MG63 (cell line): ENCODE measurements at regions not wholly inside any gene's neighbourhood (a gene's known extent, or its start where the extent isn't known, plus 50 kb on each side); places are given as distances from the start of the nearest gene placed in this dataset.
"Not testable (repeated sequence)": the region's sequence is repeated elsewhere in the genome, so short reads cannot be mapped to it uniquely, and the experiment has no call there.

Experiments
- DNase-seq: peaks from one replicate; pipeline ENCODE4 v3.0.0-alpha.2; 2020
- H3K27me3 ChIP-seq: fragments of 250-450 bp; sonication (Bioruptor Pico); 2 replicates; pipeline ENCODE4 v1.5.1; 2020; ENCODE audit warnings: mild to moderate bottlenecking, moderate library complexity
- H3K36me3 ChIP-seq: fragments of 250-450 bp; sonication (Bioruptor Pico); 2 replicates; pipeline ENCODE4 v1.5.1; 2020; ENCODE audit warnings: mild to moderate bottlenecking, moderate library complexity
- H3K4me3 ChIP-seq: fragments of 250-450 bp; sonication (Bioruptor Pico); 2 replicates; pipeline ENCODE4 v1.5.1; 2020; ENCODE audit warnings: mild to moderate bottlenecking, moderate library complexity
- H3K9me3 ChIP-seq: fragments of 250-450 bp; sonication (Bioruptor Pico); 2 replicates; pipeline ENCODE4 v1.5.1; 2020; ENCODE audit warnings: mild to moderate bottlenecking, moderate library complexity

- Histone ChIP-seq H3K9me3 (no peaks in the 10 kb centered on the region), H3K4me3 (no peak overlapping the region), H3K36me3 (no peaks in the 10 kb centered on the region), H3K27me3 (no peaks in the 10 kb centered on the region)
- DNase-seq = no peak
Measured at GRCh38 chr15:54820098-54820497, 376.6 kb downstream of the RSL24D1 start.

- DNase-seq = no peak
- H3K4me3 ChIP-seq = no peak overlapping the region
- H3K36me3 ChIP-seq = no peaks in the 10 kb centered on the region
- no peaks in the 10 kb centered on the region for H3K27me3 ChIP-seq
- no peaks in the 10 kb centered on the region for H3K9me3 ChIP-seq
Measured at GRCh38 chr15:54816401-54816800, 380.3 kb downstream of the RSL24D1 start.

GRCh38 chr15:54815556-54815955 is 381.2 kb downstream of the RSL24D1 start:
- H3K27me3 ChIP-seq = no peaks in the 10 kb centered on the region
- H3K4me3 ChIP-seq = no peak overlapping the region
- no peak for DNase-seq

GRCh38 chr15:54812383-54812782 is 384.4 kb downstream of the RSL24D1 start:
- no peaks in the 10 kb centered on the region for H3K9me3 ChIP-seq
- H3K27me3 ChIP-seq = no peaks in the 10 kb centered on the region
- no peak for DNase-seq
- H3K4me3 ChIP-seq = no peak overlapping the region
- H3K36me3 ChIP-seq = no peaks in the 10 kb centered on the region

More at GRCh38 chr15:54815556-54815955, 381.2 kb downstream of the RSL24D1 start:
- H3K9me3 ChIP-seq = no peaks in the 10 kb centered on the region
- no peaks in the 10 kb centered on the region for H3K36me3 ChIP-seq

GRCh38 chr15:54810496-54810895 is 386.2 kb downstream of the RSL24D1 start:
- DNase-seq = no peak
- H3K4me3 ChIP-seq = no peak overlapping the region
- H3K27me3 ChIP-seq = no peaks in the 10 kb centered on the region
- no peaks in the 10 kb centered on the region for H3K9me3 ChIP-seq
- no peaks in the 10 kb centered on the region for H3K36me3 ChIP-seq

GRCh38 chr15:54810031-54810430 is 386.7 kb downstream of the RSL24D1 start:
- H3K9me3 ChIP-seq = no peaks in the 10 kb centered on the region
- no peak for DNase-seq
- no peak overlapping the region for H3K4me3 ChIP-seq
- H3K36me3 ChIP-seq = no peaks in the 10 kb centered on the region
- H3K27me3 ChIP-seq = no peaks in the 10 kb centered on the region

- Histone ChIP-seq H3K36me3 (no peaks in the 10 kb centered on the region), H3K4me3 (no peak overlapping the region), H3K27me3 (no peaks in the 10 kb centered on the region), H3K9me3 (no peaks in the 10 kb centered on the region)
- DNase-seq = no peak
Measured at GRCh38 chr15:54808321-54808720, 388.4 kb downstream of the RSL24D1 start.

- Histone ChIP-seq H3K36me3 (no peaks in the 10 kb centered on the region), H3K4me3 (no peak overlapping the region), H3K27me3 (no peaks in the 10 kb centered on the region), H3K9me3 (no peaks in the 10 kb centered on the region)
- no peak for DNase-seq
Measured at GRCh38 chr15:54803987-54804386, 392.8 kb downstream of the RSL24D1 start.

GRCh38 chr15:54803134-54803808 is 393.5 kb downstream of the RSL24D1 start:
- H3K4me3 ChIP-seq = no peak overlapping the region
- DNase-seq = no peak
- H3K27me3 ChIP-seq = no peaks in the 10 kb centered on the region
- H3K9me3 ChIP-seq = no peaks in the 10 kb centered on the region
- no peaks in the 10 kb centered on the region for H3K36me3 ChIP-seq

GRCh38 chr15:54792526-54792925 is 404.2 kb downstream of the RSL24D1 start:
- H3K36me3 ChIP-seq = no peaks in the 10 kb centered on the region
- H3K9me3 ChIP-seq = no peaks in the 10 kb centered on the region
- no peaks in the 10 kb centered on the region for H3K27me3 ChIP-seq
- no peak for DNase-seq
- no peak overlapping the region for H3K4me3 ChIP-seq

GRCh38 chr15:54790693-54791092 is 406.0 kb downstream of the RSL24D1 start:
- no peaks in the 10 kb centered on the region for H3K9me3 ChIP-seq
- no peak for DNase-seq
- no peaks in the 10 kb centered on the region for H3K27me3 ChIP-seq
- H3K36me3 ChIP-seq = no peaks in the 10 kb centered on the region
- H3K4me3 ChIP-seq = no peak overlapping the region

- Histone ChIP-seq H3K27me3 (no peaks in the 10 kb centered on the region), H3K36me3 (no peaks in the 10 kb centered on the region), H3K4me3 (no peak overlapping the region), H3K9me3 (no peaks in the 10 kb centered on the region)
- DNase-seq = no peak
Measured at GRCh38 chr15:54789376-54789775, 407.4 kb downstream of the RSL24D1 start.

GRCh38 chr15:54781220-54781619 is 415.5 kb downstream of the RSL24D1 start:
- not testable (repeated sequence) for H3K4me3 ChIP-seq, H3K9me3 ChIP-seq, H3K36me3 ChIP-seq, H3K27me3 ChIP-seq, DNase-seq

GRCh38 chr15:54779271-54779670 is 417.5 kb downstream of the RSL24D1 start:
- no peaks in the 10 kb centered on the region for H3K36me3 ChIP-seq
- H3K9me3 ChIP-seq = no peaks in the 10 kb centered on the region
- no peak for DNase-seq
- peaks cover 6% of the 10 kb centered on the region; the same call in 1 of the 2 replicates for H3K27me3 ChIP-seq
- no peak overlapping the region for H3K4me3 ChIP-seq

GRCh38 chr15:54776410-54776809 is 420.3 kb downstream of the RSL24D1 start:
- Histone ChIP-seq H3K9me3 (no peaks in the 10 kb centered on the region), H3K4me3 (no peak overlapping the region), H3K27me3 (peaks cover 6% of the 10 kb centered on the region), H3K36me3 (no peaks in the 10 kb centered on the region)
- DNase-seq = no peak

- Histone ChIP-seq H3K27me3 (peaks cover 3% of the 10 kb centered on the region; the same call in 1 of the 2 replicates), H3K36me3 (no peaks in the 10 kb centered on the region), H3K4me3 (no peak overlapping the region), H3K9me3 (no peaks in the 10 kb centered on the region)
- no peak for DNase-seq
Measured at GRCh38 chr15:54772663-54773062, 424.1 kb downstream of the RSL24D1 start.

- H3K27me3 ChIP-seq, H3K4me3 ChIP-seq, H3K36me3 ChIP-seq, H3K9me3 ChIP-seq, DNase-seq: not testable (repeated sequence)
Measured at GRCh38 chr15:54749461-54749860, 447.3 kb downstream of the RSL24D1 start.

GRCh38 chr15:54722342-54722986 is 474.3 kb downstream of the RSL24D1 start:
- Histone ChIP-seq H3K36me3 (no peaks in the 10 kb centered on the region), H3K4me3 (no peak overlapping the region), H3K27me3 (no peaks in the 10 kb centered on the region), H3K9me3 (no peaks in the 10 kb centered on the region)
- DNase-seq = no peak
